Lung (tissue), 11 donors: ENCODE measurements at regions not wholly inside any gene's neighbourhood (a gene's known extent, or its start where the extent isn't known, plus 50 kb on each side); places are given as distances from the start of the nearest gene placed in this dataset.

Experiments
- ATAC-seq: fragments of 200-7000 bp; cut with Tn5 transposase; one replicate; pipeline ENCODE4 v1.9.1; 2020; ENCODE audit warnings: moderate number of reproducible peaks; ENCODE audit not compliant: insufficient read depth, low FRiP score
- DNase-seq, 3 donors: peaks; one replicate each; pipeline ENCODE4 v3.0.0-alpha.2; 2013 to 2017
- H3K27ac ChIP-seq, 2 donors: one replicate each; pipeline ENCODE4 v1.5.1; 2013; ENCODE audit warnings: mild to moderate bottlenecking in 2 of 2, moderate library complexity in 2 of 2, control low read depth in 1 of 2, inconsistent platforms in 1 of 2, low read depth in 1 of 2, low read length in 1 of 2
- H3K27me3 ChIP-seq, 3 donors: one replicate each; pipeline ENCODE4 v1.5.1; 2013; ENCODE audit warnings: low read length in 2 of 3; ENCODE audit not compliant: control insufficient read depth in 3 of 3, insufficient read depth in 3 of 3
- H3K36me3 ChIP-seq, 4 donors: one replicate each; pipeline ENCODE4 v1.5.1; 2013; ENCODE audit warnings: low read length in 4 of 4, mild to moderate bottlenecking in 1 of 4, moderate library complexity in 1 of 4; ENCODE audit not compliant: control insufficient read depth in 4 of 4, insufficient read depth in 4 of 4
- H3K4me1 ChIP-seq, 5 donors: one replicate each; pipeline ENCODE4 v1.5.1; 2013; ENCODE audit warnings: low read length in 5 of 5, mild to moderate bottlenecking in 2 of 5, moderate library complexity in 1 of 5; ENCODE audit not compliant: control insufficient read depth in 5 of 5, insufficient read depth in 5 of 5
- H3K4me3 ChIP-seq: one replicate; pipeline ENCODE4 v1.5.1; 2013; ENCODE audit warnings: mild to moderate bottlenecking, control low read depth, moderate library complexity
- H3K9ac ChIP-seq, 2 donors: one replicate each; pipeline ENCODE4 v1.5.1; 2013; ENCODE audit warnings: low read length in 2 of 2, control low read depth in 1 of 2; ENCODE audit not compliant: insufficient read depth in 1 of 2
- H3K9me3 ChIP-seq, 4 donors: one replicate each; pipeline ENCODE4 v1.5.1; 2013; ENCODE audit warnings: low read length in 3 of 4, mild to moderate bottlenecking in 1 of 4, moderate library complexity in 1 of 4; ENCODE audit not compliant: control insufficient read depth in 4 of 4, insufficient read depth in 3 of 4
- CTCF ChIP-seq: IDR thresholded peaks from 2 replicates; pipeline ENCODE4 v1.5.1; 2012; ENCODE audit warnings: mild to moderate bottlenecking; ENCODE audit errors: control extremely low read depth, extremely low read depth
- WGBS, 2 donors: extraction: QIAGEN DNeasy Blood & Tissue Kit; methylation state at CpG; one replicate each; pipeline ENCODE4 v1.1.7; 2013; 5-methylcytosine and 5-hydroxymethylcytosine counted together
- donor health status: control.
- donor health status: control.
- donor health status: Bipolar disorder and iron deficiency.
- donor health status: healthy.
- donor health status: DM: yes; HTN: yes; CAD: no.

- 72 to 77% methylated on average over 2 of the region's 2 CpGs for WGBS, 2 donors
- no peak overlapping the region for H3K4me3 ChIP-seq
- H3K9ac ChIP-seq: no peak overlapping the region
- H3K27ac ChIP-seq: no peak overlapping the region
- no peak for DNase-seq
- no peaks in the 10 kb centered on the region for H3K4me1 ChIP-seq
- peaks cover 0 to 3% (median 0%) of the 10 kb centered on the region in 3 donors for H3K27me3 ChIP-seq
- no peak for ATAC-seq
- H3K9me3 ChIP-seq: no peaks in the 10 kb centered on the region
- TF ChIP-seq CTCF: no peak
- no peaks in the 10 kb centered on the region for H3K36me3 ChIP-seq
Measured at GRCh38 chr2:21262426-21262940, 138.7 kb downstream of the TDRD15 start.

GRCh38 chr2:21263622-21264021, 139.9 kb downstream of the TDRD15 start:
- Histone ChIP-seq H3K4me3 (no peak overlapping the region), H3K27ac (no peak overlapping the region), H3K36me3 (no peaks in the 10 kb centered on the region), H3K9me3 (no peaks in the 10 kb centered on the region), H3K4me1 (no peaks in the 10 kb centered on the region), H3K27me3 (peaks cover 0 to 3% (median 0%) of the 10 kb centered on the region in 3 donors), H3K9ac (no peak overlapping the region)
- 86 to 98% methylated on average over 3 of the region's 3 CpGs for WGBS, 2 donors
- ATAC-seq (no peak), DNase-seq (no peak)
- no peak for TF ChIP-seq CTCF

GRCh38 chr2:21265752-21266151, 142.0 kb downstream of the TDRD15 start:
- H3K27me3 ChIP-seq: peaks cover 0 to 3% (median 0%) of the 10 kb centered on the region in 3 donors
- H3K27ac ChIP-seq: no peak overlapping the region
- ATAC-seq: no peak
- H3K9me3 ChIP-seq: no peaks in the 10 kb centered on the region
- 61 to 75% methylated on average over 3 of the region's 3 CpGs for WGBS, 2 donors
- DNase-seq: no peak
- no peaks in the 10 kb centered on the region for H3K36me3 ChIP-seq
- no peak overlapping the region for H3K4me3 ChIP-seq
- H3K4me1 ChIP-seq: peaks cover 0 to 14% (median 7%) of the 10 kb centered on the region in 5 donors
- TF ChIP-seq CTCF: no peak
- H3K9ac ChIP-seq: no peak overlapping the region
